SHP77 treated with DMSO at 0.1 percent for 48 hours (cell line): ENCODE measurements at regions not wholly inside any gene's neighbourhood (a gene's known extent, or its start where the extent isn't known, plus 50 kb on each side); places are given as distances from the start of the nearest gene placed in this dataset.

Experiments
- DNase-seq: peaks from one replicate; lab custom pipeline; 2025; lab: John Stamatoyannopoulos, UW

DNA sequence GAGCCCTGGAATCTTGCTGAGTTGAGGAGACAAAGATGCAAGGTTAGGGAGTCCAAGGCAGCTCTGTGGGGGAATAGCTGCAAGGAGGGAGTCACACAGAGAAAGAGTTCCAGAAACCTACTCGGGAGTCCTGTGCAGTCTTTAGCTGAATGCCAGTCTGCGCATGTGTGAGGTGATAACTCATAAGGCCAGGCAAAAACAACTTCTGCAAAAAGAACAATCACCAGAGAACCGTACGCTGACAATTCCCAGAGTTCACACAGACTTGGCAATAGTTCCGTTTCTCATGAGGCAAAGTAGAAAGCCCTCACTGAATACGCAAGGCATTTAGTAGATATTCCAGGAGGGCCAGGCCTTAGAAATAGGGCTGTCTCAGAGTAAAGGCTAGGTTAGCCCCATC lies 135.2 kb upstream of the TAB2 start:
- DNase-seq, result no peak

DNA sequence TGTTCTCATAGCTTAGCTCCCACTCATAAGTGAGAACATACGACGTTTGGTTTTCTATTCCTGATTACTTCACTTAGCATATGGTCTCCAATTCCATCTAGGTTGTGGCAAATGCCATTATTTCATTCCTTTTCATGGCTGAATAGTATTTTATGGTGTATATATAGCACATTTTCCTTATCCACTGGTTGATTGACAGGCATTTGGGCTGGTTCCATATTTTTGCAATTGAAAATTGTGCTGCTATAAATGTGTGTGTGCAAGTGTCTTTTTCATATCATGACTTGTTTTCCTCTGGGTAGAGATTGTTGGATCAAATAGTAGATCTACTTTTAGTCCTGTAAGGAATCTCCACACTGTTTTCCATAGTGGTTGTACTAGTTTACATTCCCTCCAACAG lies 133.0 kb upstream of the TAB2 start:
- no peak for DNase-seq

DNA sequence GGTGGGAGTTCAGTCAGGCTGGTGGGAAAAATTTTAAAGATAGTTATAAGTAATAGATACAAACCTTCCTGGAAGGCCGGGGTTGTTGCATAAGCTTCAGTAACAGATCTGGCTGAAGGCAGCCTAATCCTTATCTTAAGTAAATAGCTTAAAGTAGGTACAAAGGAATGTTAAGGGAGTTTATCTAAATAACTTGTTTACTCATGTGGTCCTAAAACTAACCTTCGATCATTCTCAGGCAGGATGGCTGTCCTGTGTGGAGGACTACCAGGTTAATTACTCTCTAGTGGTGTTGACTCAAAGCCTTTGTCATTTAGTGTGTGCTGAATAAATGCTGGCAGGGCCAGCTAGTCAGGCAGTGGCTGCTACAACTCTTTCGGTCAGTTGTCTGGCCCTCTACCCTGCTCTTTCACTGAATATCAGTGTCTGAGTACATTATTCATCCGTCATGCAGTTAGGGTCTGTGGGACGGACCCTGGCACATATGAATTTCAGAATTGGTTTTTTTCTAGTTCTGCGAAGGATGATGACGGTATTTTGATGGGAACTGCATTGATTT lies 131.6 kb upstream of the TAB2 start:
- no peak for DNase-seq

DNA sequence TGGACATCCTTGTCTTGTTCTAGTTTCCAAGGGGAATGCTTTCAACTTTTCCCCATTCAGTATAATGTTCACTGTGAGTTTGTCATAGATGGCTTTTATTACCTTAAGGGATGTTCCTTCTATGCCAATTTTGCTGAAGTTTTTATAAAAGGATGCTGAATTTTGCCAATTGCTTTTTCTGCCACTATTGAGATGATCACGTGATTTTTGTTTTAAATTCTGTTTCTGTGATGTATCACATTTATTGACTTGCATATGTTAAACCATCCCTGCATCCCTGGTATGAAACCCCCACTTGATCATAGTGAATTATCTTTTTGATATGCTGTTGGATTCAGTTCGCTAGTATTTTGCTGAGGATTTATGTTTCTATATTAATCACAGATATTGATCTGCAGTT lies 130.6 kb upstream of the TAB2 start:
- no peak for DNase-seq

GRCh38 chr6:149190224-149190831 lies 127.2 kb upstream of the TAB2 start:
- no peak for DNase-seq

DNA sequence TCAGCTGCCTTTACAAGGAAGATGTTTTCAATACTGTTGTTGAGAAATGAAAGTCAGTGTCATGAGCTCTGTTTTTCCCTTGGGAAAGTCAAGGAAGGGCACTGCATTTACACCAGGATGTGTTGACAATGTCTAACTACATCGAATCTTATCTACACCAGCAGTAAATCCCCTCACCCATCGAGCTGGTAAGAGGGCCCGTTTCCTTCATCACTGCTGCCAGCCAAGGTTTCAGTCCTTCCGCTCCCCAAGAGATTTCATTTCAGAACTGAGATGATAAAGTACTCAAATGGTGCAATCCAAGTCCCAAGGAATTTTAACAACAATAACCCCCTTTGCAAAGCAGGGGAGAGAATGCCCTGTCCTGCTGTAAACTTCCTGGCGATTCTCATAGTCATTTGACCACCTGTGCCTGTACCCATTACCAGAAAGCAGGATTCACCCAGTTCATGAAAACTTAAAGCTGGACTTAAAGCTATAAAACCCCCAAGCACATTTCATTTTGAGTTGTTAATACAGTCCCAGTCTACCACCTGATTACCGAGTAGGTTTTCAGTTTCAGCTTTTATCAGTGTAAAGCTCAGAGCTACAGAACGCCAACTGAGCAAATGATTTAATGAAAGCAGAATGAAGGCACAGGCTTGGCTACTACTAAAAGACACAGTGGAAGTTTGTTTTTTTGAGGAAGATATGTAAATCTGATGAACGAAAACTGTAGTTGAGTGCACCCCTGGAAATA lies 122.5 kb upstream of the TAB2 start:
- DNase-seq, result no peak

DNA sequence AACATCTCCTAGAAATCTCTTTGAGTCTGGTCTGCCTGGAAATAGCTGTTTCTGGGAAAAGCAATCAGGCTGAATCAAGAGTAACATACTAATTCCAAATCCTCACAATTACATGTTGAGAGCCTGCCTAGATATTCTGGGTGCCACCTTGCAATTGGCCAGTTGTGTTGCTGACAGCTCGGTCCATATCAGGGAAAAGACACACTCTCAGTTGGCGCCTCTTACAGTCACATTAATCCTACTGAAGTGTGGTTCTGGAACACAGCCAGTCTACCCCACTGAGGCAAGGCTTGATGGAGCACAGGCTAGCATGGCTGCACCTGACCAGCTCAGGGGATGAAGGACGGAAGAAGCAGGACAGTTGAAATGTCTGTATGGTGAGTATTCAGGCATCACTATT lies 121.4 kb upstream of the TAB2 start:
- no peak for DNase-seq

DNA sequence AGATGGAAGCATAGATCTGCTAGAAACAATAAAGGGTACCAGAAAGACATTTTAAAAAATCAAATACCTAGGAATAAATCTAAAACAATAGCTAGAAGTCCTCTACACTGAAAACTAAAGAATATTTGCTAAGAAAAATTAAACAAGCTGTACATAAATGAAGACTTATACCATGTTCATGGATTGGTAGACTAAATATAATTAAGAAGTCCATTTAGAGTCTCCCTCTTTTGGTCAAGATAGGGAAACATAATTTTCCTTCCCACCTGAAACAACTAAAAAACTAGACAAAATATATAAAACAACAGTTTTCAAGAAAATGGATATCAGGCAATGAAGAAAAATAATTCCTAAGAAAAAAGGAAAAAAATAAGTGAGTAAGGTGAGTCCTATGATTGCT lies 120.0 kb upstream of the TAB2 start:
- DNase-seq, result no peak

GRCh38 chr6:149198265-149198664 lies 119.2 kb upstream of the TAB2 start:
- DNase-seq, result no peak

DNA sequence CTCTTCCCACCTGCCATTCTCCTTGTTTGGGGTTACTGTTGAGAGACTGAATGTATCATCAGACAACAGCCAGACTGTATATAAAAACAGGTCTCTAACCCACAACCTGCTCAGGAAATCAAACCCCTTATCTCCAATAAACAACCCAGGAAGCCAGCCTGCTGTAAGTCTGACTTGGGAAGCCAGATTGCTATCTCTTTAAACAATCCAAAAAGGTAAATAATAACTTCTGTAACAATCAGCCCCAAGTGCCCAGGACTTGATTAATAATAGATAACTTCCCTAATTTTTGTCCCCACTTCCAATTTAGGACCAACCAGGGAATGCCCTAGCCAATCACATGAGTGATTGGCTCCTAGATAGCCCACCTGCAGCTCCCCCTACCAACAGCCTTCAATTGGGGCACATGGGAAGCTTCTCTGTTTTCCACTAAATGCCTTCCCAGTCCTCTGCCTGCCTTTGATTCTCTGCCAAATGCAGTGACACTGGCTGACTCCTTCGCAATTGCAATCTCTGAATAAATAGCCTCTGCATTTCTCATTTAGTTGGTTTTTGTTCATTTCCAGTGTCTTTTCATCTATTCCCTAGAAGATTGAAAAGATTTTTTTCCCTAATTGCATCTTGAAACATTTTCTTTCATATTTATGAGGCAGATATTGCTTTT lies 117.1 kb upstream of the TAB2 start:
- DNase-seq, result no peak

DNA sequence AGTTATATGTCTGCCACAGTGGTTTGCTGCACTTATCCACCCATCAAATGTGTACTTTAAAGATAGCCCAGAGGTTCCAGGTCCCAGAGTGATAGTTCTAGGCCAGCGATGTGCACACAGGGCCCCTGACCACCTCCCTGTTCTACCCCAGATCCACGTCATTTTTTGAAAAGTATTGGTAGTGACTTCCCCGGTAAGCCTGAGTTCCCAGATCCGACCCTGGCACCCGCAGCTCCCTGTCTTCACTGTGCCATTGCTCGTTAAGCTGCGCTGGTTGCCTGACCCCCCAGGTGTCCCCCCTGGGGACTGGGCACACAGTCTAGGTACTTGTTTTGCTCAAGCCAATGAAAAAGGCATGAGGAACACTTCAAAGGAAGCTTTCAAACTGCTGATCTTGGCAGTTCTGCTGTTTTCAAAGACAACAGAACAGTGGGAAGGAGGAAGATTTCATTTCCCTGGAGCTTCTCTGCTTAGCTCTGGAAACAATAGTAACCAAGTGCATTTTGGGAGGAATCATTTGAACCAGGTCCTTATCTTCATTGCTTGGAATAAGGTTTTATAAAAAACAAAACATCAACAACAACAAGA lies 116.3 kb upstream of the TAB2 start:
- DNase-seq, result no peak

DNA sequence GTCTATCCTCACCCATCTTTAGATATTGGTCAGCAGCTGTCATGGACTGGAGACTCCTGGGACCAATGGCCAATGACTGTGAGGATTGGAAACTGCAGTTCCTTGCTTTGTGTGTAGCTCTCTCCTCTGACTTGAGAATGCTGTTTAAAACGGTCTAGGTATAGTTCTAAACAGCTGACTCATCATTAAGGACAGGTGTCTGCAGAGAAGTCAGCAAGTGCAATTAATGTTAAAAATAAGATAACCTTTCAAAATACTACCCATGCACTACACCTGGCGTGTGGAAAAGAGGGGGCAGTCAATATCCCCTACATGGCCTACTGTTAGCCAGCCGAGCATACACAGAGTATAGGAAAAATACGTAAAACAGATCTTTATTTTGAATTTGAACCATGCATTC lies 115.4 kb upstream of the TAB2 start:
- DNase-seq, result no peak

- DNase-seq, result no peak
Measured at GRCh38 chr6:149202952-149203351, 114.6 kb upstream of the TAB2 start.

- no peak for DNase-seq
Measured at GRCh38 chr6:149203509-149203908, 114.0 kb upstream of the TAB2 start.

DNA sequence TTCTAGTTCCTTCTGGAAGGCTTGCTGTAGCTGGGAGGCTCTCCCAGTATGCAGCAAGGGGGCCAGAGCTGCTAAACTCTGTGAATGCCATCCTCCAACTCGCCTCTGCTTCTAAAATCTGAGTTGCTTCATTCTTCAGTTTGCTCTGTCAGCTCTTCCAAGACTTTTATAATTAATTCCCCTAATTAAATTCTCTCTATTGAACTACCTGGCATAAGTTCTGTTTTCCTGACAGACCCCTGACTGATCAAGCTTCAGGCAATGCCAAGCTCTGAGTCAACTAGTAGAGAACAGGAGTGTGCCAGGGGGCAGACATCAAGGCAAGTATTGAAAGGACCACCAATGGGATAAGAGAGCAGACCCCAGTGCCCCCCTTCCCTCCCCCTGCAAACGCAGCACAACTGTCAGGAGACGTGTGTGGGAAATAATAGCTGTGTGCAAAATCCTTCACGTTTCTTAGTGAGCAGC lies 109.3 kb upstream of the TAB2 start:
- DNase-seq, result no peak

DNA sequence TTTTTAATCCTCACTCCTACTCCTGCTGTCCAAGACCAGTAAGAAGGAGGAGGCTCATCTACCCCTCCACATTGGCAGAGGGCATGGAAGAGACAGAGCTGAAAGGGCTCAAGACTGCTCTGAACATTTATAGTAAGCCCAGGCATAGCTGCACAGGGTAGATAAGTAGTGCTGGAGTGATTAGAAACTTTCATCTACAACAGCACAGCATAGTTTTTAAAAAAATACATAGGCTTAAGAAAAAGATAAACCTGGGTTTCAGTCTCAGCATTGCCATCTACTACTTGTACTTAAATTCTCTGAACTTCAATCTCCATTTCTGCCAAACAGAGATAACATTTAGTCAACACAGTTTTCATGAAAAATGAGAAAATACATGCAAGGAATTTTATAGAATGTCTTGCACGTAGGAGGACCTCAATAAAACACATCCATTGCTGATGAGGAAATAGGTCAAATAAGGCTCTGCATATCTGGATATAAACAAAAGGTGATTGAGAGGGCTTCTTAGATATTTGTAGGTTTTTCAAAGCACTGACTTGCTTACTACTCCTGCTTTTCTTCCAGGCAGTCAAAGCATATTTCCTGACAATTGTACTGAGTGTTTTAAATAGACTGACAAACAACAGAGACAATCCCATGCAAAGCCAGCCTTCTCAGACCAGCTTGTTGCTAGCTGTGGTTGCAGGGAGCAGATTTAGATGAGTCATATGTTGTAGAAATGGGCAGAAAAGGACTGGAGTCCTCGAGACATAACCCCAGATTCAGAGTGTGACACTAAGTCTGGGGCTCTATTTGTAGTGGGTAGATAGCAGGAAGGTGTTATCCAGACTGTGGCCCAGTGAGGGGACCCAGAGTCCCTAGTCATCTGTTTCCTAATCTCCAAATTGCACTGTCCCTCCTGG lies 107.4 kb upstream of the TAB2 start:
- DNase-seq, result no peak

- no peak for DNase-seq
Measured at GRCh38 chr6:149211046-149211571, 106.4 kb upstream of the TAB2 start.

GRCh38 chr6:149212206-149212605 lies 105.3 kb upstream of the TAB2 start:
- no peak for DNase-seq

DNA sequence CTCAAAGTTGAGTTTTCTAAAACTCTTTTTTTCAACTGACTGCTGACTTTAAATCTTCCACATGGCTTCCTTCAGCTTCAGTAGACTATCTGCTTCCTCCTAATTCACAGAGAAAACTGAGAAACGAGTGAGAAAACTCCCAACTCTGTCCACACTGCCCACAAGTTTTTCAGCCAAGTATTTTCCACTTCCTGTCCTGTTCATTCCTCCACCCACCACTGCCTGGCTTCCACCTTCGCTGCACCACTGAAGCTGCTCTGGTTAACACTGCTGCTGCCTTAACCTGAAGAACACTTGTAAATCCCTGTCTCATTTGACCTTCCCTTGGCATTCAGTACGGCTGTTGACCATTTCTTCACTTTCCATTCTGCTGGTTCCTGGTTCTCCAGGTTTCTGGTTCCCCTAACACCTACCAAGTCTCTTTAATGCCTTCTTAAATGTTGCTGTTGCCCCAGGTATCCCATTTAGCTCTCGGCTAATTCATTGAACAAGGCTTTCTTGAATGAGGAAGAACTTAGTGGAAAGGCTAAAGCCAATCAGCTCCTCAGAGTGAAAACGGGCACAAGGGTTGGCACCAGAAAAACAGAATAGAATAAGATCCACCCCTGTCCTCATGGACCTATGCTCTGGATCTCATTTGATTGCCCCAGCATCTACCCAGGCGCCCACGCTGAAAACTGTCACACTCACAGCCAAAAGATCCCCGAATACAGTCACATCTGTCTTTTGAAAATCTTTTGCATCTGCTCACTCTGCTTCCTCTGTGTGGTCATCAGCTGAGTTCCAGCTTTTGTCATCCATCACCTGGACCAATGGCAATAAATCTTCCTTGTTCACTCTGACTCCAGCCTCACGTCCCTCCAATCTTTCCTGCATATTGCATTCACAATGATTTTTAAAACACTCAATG lies 104.4 kb upstream of the TAB2 start:
- no peak for DNase-seq

- no peak for DNase-seq
Measured at GRCh38 chr6:149213829-149214228, 103.7 kb upstream of the TAB2 start.
